ENCODE measurements at regions not wholly inside any gene's neighbourhood (a gene's known extent, or its start where the extent isn't known, plus 50 kb on each side); places are given as distances from the start of the nearest gene placed in this dataset.

DNA sequence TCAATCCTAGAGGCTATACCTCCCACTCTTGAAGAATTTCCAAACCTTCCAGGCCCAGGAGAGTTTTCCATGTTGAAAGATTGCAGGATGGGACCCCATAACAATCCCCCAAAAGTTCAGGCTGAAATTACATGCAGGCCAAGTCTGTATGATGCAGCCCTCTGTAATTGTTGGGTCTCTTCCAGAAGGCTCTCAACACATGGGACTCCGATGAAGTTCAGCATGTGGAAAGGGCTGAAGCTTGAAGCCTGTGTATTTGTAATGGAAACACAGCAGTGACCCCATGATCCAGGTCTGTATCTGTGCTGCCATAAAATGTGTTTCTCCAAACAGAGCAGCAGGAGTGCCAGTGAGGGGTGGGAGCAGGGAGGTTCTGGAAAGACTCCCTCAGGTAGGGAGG, 202.5 kb upstream of the LYPLAL1 start:
- TF ChIP-seq, protein P1, sequence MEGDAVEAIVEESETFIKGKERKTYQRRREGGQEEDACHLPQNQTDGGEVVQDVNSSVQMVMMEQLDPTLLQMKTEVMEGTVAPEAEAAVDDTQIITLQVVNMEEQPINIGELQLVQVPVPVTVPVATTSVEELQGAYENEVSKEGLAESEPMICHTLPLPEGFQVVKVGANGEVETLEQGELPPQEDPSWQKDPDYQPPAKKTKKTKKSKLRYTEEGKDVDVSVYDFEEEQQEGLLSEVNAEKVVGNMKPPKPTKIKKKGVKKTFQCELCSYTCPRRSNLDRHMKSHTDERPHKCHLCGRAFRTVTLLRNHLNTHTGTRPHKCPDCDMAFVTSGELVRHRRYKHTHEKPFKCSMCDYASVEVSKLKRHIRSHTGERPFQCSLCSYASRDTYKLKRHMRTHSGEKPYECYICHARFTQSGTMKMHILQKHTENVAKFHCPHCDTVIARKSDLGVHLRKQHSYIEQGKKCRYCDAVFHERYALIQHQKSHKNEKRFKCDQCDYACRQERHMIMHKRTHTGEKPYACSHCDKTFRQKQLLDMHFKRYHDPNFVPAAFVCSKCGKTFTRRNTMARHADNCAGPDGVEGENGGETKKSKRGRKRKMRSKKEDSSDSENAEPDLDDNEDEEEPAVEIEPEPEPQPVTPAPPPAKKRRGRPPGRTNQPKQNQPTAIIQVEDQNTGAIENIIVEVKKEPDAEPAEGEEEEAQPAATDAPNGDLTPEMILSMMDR (conservative IDR thresholded peaks at IDR 0.05; ENCODE audit: low read depth): no peak
- no peak overlapping the region for H3K27ac ChIP-seq
- POLR2A ChIA-PET (ENCODE audit: low non-redundant PET): no interaction called here
- CTCF ChIA-PET: no interaction called here
- no peak for DNase-seq (ENCODE audit: low spot score)

DNA sequence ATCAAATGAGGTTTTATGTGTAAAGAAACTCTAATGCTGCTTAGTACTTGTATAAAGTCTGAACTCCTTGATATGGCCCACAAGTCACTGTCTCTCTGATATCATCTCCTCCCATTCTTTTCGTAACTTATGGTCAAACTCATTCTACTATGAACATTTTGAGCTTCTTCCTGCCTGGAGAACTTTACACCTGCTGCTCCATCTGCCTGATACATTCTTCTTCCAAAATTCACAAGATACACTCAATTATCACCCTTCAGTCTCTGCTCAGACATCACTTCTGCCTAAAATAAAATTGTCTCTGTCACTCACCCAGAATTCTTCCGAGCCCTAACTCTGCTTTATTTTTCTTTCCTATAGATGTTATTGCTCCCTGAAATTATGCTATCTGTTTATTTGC, 192.8 kb upstream of the LYPLAL1 start:
- ChIA-PET POLR2A (ENCODE audit: low non-redundant PET) (no interaction called here), CTCF (interaction anchor here (0.5 kb wide), 1 partner anchor 51 kb away, joined by 3 read pairs; no protein-coding TSS in a partner anchor)
- TF ChIP-seq, protein P1 (conservative IDR thresholded peaks at IDR 0.05; ENCODE audit: low read depth): no peak
- no peak for DNase-seq (ENCODE audit: low spot score)
- H3K27ac ChIP-seq: no peak overlapping the region

DNA sequence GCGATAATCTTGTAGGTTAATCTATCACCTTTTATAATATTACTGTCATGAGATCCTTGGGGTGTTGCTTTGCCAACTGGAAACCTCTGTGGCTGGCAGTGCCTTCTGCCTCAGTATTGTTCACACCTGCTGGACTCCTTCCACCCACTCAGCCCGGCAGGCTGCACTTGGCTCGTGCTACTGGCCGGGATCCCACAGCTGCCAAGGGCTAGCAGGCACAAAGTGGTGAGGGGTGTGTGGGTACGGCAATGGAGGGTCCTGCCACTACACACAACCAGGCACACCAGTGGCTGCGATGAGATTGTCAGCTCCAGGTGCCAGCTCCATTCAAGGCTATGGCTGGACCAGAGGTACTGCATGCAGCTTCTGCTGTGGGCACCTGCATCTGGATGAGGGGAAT, 191.2 kb upstream of the LYPLAL1 start:
- ChIA-PET POLR2A (ENCODE audit: low non-redundant PET) (no interaction called here), CTCF (no interaction called here)
- H3K27ac ChIP-seq: no peak overlapping the region
- TF ChIP-seq, protein P1 (conservative IDR thresholded peaks at IDR 0.05; ENCODE audit: low read depth): no peak
- DNase-seq (ENCODE audit: low spot score): no peak

DNA sequence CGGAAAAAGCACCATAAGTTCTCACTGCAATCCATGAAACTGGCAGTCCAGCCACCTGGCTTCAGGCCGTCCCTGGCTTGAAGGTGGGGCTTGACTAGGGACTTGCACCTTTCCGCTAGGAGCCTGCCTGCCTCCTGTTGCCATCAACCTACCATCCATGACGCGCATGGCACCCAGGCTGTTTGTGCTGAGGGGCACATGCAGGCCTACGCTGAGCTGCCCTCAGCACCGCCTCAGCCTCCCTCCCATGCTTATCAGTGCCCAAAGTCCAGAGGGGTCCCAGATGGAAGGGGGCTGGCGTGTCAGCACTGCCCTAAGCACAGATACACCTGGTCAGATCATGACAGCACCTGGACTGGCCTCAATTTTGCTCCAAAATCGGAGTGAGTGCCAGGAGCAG, 190.2 kb upstream of the LYPLAL1 start:
- H3K27ac ChIP-seq: no peak overlapping the region
- ChIA-PET POLR2A (ENCODE audit: low non-redundant PET) (no interaction called here), CTCF (no interaction called here)
- no peak for DNase-seq (ENCODE audit: low spot score)
- TF ChIP-seq, protein P1 (conservative IDR thresholded peaks at IDR 0.05; ENCODE audit: low read depth): no peak

DNA sequence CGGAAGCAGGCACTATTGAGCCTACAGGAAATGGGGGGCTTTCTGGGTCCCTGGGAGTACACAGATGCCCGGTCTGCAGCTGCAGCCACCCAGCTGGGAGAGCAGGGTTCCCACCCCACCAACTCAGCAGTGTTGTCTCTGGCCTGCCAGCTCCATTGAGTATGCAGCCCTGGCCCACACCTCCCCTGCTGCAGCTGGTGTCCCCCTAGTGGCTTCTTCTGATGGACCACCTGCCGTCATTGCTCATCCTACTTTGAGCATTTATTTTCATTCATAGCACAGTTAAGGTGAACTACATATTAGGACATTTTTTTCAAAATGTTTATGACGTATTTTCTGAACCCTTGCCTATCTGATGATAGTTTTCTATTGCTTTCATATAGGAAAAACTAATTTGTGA, 189.8 kb upstream of the LYPLAL1 start:
- TF ChIP-seq, protein P1 (conservative IDR thresholded peaks at IDR 0.05; ENCODE audit: low read depth): no peak
- CTCF ChIA-PET: no interaction called here
- POLR2A ChIA-PET (ENCODE audit: low non-redundant PET): no interaction called here
- no peak overlapping the region for H3K27ac ChIP-seq
- DNase-seq (ENCODE audit: low spot score): no peak

DNA sequence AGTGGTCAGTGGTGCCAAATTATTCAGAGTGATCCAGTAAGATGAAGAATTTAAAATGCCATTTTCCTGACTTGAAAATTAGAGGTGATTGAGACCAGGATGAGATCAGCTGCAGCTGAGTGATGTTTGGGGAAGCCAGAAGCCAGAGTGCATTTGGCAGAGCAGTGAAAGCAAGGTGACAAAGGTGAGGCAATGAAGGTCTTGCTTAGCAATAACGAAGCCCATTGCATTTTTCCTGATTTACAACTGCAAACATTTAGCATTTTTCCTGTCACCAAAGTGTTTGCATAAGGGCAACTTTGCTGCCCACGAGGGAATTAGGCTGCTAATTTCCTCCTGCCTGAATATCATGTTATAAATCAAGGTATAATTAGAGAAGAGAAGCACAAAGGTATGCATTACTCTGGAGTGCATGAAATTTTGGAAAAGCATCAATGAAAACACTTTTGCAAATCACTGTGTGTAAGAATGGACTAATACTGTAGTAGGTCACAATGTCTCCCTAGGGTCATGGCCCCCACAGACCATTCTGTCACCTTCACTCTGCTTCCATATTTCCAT, 188.2 kb upstream of the LYPLAL1 start:
- ChIA-PET POLR2A (ENCODE audit: low non-redundant PET) (no interaction called here), CTCF (no interaction called here)
- no peak overlapping the region for H3K27ac ChIP-seq
- DNase-seq (ENCODE audit: low spot score): no peak
- TF ChIP-seq, protein P1 (conservative IDR thresholded peaks at IDR 0.05; ENCODE audit: low read depth): no peak

DNA sequence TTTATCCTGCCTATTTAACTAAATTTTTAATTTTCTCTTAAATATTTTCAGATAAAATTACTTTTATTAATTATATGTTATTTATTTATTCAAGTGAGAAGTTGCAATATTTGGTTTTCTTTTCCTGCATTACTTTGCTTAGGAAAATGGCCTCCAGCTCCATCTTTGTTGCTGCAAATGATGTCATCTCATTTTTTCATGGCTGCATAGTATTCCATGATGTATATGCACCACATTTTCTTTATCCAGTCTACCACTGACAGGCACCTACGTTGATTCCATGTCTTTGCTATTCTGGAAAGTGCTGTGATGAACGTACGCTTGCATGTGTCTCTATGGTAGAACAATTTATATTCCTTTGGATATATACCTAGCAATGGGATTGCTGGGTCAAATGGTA, 186.9 kb upstream of the LYPLAL1 start:
- ChIA-PET POLR2A (ENCODE audit: low non-redundant PET) (no interaction called here), CTCF (interaction anchor here (0.6 to 0.7 kb wide), 2 partner anchors 24 to 476 kb away, joined by 3 to 6 read pairs; no protein-coding TSS in a partner anchor)
- DNase-seq (ENCODE audit: low spot score): no peak
- no peak overlapping the region for H3K27ac ChIP-seq
- TF ChIP-seq, protein P1 (conservative IDR thresholded peaks at IDR 0.05; ENCODE audit: low read depth): no peak
